NCI-H446 (cell line): ENCODE measurements at regions not wholly inside any gene's neighbourhood (a gene's known extent, or its start where the extent isn't known, plus 50 kb on each side); places are given as distances from the start of the nearest gene placed in this dataset.
A peak's percentile ranks its signal among the peaks of the same experiment; 100 is the strongest.

ENCODE experiments used
- DNase-seq, 2 experiments: peaks; one replicate each; lab custom pipeline; 2025; lab: John Stamatoyannopoulos, UW

DNA sequence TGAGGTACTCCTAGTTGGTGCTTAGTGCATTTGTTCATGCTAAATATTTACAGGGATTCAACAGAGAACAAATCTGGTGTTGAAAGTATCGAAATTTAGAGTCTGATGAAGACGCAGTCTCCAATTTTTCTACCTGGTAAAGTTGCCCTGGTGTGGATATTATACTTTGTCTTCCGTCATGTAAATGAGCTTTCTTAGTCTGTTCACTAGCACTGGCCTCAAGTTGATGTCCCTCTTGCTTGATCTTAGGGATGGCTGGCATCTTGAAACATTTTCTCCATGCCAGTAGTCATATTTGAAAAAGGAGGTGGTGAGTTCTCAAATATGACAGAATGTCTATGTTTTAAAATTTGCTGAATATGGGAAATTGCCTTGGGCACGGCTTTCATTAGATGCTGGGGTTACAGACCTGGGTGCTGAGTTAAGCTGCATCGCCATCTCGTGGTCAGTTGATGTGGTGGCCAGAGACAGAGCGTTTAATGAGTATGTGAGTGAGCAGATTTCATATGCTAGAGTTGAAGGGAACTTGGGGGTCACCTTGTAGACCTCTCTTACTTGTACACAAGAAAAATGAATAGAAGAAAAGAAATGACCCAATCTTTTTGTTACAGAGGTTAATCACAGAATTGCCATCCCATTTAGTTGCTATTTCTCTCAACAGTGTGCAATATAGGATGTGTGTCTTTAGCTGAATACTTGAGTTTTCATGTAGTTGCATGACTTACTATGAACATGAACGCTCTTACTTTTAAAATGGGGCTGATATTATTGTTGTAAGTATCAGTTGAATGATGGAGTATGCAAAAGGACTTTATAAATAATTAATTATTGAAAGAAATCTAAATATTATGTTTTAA lies 172.8 kb upstream of the DCN start:
- peak; percentile 60 to 79 for DNase-seq

DNA sequence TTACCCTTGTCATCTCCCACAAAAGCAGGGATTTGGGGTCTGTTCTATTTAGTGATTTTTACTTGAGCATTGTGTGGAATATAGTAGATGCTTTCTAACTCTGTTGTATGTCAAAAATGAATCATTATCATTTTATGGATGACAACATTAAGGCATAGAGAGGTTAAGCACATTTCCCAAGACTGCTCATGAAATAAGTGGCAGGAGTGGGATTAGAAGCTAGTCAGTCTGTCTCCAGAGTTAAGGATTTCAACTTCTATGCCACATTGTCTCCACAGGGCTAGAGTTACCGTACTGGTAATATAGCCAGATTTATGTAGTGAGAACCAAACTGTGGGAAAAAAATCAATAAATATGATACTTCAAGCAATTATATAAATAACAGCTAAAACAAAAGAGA lies 170.6 kb upstream of the DCN start:
- no peak for DNase-seq

DNA sequence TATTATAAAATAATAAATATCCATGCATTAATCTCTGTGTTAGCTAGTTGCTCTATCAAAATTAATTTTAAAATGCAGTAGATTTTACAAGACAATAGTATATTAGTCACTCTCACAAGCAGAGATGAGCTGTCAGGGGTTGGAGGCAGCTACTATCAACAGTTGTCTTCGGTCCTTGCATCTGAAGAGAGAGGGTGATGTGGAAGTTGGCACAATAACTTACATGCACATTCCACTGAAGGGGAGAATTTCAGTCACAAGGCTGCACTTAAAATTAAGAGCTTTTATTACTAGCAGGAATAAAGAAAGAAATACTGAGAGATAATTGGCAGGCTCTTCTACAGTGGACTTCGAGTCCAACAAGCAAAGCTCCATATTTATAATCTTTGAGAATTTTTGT lies 166.9 kb upstream of the DCN start:
- no peak for DNase-seq

DNA sequence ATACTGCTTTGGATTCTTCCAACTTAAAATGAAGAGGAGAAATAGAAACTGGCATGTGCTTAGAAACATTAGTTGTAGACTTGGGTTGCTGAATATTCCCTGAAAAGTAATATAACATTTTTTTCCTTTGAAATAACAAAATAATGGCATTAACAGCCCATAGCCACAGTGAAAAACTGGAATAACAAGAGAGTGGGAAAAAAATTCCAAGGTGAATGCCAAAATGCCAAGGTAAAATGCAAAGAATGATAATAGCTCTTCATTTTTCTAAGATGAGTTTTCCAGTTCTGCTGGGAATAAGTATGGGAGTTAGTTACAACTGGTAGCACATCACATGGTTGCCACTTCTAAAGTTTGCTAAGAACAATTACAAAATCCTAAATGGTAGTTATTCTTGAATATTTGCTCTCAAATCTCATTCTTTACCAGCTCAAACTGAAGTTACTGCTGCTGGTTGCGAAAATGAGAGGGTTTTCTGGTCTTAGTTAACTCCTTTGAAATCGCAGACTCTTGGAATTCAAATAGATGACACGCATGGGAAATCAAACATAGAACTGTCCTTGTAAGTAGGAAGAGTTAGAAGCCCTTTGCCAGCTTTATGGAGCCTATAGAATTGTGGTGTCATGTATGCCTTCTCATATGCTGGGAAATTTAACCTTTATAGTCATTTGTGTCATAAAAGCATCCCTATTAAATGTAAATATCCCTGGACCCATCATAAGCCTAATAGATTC lies 165.0 kb upstream of the DCN start:
- no peak for DNase-seq

DNA sequence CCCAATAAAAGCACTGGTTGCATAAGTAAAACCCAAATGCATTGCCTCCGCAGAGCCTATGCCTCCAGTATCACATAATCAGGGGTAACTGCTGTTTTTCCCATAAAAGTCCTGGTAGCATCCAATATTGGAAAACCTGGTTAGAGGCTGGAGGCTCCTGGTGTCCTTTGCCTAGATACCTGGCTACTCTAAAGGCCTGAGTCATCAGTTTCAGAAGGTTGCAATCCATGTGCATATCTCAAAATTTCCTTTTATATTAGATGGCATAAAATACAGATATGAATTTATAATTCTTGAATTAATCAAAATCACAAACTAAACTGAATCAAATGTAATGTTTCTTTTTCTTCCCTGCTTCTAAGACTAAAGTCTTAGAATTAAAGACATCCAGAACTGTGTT lies 164.2 kb upstream of the DCN start:
- DNase-seq, result no peak

DNA sequence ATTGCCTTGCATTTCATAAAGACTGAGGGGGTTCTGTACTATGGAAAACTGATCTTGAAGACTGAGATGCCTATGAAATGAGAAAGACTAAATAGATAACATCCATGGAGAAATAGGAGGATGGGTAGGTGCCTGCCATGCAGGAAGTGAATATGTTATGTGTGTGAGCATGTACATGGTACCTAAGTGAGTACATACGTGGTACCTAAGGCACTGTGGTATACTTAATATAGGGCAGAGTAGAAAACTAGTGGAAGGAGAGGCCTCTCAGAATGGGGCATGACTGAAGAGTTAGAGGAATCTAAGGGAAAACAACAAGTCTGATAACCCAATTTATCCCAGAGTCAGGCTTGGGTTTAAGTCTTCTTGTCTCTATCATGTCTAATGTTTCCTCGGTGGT lies 161.8 kb upstream of the DCN start:
- no peak for DNase-seq

DNA sequence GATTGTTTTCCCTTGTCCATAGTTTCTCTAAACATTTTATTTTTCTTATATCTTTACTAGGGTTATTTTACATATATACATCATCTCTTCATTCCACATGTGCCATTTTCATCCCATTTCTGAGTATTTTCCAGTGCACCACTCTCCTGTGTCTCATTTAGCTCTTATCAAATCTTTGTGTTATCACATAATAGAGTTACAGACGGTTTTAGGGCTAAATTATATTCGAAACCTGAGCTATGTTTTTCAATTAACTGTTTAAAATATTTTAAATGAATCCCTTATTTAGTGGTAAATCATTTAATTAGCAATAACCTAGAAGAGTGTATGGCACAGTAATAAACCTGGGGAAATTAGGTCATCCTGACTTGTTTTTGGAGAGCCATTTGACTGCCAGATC lies 160.4 kb upstream of the DCN start:
- no peak for DNase-seq

DNA sequence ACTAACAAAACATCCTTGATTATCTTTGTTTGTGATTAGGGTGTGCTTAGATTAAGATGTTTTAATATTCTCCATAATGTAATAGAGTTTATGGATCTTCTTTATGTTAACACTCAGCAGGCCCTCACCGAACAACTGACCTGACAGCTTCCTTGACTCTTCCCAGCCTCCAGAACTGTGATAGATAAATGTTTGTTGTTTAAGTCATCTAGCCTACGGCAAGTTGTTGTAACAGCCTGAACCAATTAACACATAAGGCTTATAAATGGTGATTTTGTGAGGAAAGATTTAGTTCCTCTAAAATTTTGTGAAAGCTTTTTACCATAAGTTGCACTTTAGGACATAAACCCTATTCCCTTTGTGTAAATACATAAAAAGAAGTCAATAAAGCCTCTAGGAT lies 156.5 kb upstream of the DCN start:
- no peak for DNase-seq

DNA sequence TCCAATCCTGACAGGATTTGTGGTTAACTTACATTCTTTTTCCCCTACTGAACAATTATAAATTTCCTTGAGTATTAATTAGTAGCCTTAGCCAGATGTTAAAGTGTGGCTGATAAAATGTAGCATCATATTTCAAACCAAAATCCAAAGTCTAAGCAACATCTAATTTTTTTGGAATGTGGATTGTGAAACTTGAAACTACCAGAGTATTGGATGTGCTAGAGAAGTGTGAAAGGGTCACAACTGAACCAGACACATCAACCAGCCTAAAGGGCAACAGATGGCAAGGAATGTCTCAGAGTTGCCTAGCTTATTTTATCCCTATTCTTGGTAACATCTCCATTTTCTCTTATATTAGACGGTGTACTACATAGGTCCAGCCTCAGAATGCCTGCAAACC lies 153.1 kb upstream of the DCN start:
- no peak for DNase-seq

DNA sequence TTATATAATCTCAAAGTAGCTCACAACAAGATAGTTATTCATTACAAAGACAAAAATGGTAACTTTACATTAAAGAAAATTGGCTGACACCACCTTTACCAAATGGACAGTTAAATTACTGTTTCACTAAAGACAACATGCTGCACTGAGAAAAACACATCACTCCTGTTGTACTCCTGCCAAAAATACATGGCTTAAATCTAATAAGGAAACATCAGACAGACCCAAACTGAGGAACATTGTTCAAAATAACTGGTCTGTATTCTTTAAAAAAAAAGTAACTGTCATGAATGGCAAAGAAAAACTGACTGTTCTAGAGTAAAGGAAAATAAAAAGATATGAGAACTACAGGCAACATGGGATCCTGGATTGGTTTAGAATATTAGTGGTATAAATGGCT lies 151.3 kb upstream of the DCN start:
- DNase-seq, result no peak

DNA sequence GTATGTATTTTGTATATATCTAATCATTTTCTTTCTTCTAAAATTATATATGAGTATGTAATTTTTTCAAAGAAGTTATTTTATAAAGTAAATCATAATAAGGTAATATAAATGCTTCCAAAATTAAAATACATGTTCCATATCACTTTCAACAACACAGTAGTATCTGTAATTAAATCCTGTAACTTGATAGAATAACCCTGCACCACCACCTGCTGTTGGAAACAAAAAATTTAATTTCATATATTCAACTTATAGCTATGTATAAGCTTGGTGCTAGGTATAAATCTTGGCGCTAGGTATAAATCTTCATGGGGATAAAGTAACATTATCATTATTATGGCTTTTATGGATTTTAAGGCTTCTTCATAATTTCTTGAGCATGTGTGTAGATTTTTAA lies 149.7 kb upstream of the DCN start:
- no peak for DNase-seq

DNA sequence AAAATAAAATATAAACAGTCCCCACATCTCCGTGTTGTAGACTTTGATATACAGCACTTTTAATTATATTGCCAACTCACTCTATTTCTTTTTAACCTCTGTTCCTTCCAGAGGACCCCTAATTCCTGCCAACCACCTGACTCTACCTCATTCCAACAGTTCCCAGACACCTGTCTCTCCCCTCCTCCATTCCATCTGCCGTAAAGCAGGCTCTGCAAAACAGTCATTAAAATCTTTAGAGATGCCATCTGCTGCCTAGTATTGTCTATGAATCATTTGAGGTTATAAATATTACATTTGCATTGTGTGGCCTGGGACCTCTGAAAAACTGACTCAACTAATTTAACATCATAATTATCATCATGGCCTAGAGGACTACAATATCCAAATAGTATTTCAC lies 148.8 kb upstream of the DCN start:
- peak in 1 of 2 experiments; percentile 49 for DNase-seq

DNA sequence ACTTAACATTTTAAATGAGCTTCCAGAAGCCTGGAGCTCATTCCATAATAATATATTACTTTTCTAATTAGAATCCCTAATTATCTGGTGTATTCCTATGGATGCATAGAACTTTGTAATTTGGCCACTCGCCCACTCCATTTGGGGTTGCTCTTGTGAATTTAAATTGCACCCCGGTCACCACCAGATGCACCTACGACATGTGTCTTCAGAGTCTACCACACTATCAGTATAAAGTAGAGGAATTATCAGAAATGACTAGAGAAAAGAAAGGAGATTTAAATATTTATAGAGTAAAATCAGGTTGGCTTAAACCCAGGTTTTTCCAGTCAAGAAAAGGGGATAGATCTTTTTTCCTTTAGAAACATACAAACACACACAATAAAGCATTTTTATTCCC lies 145.8 kb upstream of the DCN start:
- DNase-seq, result no peak

DNA sequence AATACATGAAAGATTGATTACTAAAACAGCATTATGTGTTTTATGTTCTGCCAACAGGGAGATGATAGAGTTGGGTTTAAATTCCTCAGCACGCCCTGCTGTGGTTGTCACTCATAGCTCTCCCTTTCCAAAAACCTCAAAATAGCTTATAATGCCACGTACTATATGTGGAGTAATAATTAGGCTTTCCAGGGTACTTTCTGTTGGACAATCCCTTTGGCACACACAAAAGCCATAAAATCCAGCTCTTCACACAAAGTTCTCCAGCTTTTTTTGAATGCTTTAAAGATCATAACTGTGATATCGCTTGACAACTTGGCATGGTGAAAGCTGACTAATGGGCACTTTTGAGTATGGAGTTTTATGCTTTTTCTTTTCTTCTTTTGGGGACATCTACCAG lies 145.3 kb upstream of the DCN start:
- no peak for DNase-seq

DNA sequence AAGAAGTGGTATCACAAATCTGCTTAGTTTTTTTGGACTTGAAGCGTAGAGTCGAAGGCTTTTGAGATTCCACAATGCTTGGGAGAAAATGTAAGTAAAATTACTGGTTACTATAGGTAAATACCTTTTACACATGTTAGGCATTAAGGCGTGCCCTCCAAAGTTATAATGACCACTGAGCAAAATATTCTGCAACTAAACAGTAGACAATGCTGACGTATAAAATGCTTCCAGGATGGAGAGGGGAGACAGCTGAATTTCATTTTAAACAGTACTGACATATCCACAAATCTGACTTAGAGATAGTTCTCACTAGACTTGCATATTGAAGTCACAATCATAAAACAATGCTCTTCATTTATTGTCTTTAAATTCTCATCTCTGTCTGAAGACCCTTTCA lies 144.5 kb upstream of the DCN start:
- no peak for DNase-seq

DNA sequence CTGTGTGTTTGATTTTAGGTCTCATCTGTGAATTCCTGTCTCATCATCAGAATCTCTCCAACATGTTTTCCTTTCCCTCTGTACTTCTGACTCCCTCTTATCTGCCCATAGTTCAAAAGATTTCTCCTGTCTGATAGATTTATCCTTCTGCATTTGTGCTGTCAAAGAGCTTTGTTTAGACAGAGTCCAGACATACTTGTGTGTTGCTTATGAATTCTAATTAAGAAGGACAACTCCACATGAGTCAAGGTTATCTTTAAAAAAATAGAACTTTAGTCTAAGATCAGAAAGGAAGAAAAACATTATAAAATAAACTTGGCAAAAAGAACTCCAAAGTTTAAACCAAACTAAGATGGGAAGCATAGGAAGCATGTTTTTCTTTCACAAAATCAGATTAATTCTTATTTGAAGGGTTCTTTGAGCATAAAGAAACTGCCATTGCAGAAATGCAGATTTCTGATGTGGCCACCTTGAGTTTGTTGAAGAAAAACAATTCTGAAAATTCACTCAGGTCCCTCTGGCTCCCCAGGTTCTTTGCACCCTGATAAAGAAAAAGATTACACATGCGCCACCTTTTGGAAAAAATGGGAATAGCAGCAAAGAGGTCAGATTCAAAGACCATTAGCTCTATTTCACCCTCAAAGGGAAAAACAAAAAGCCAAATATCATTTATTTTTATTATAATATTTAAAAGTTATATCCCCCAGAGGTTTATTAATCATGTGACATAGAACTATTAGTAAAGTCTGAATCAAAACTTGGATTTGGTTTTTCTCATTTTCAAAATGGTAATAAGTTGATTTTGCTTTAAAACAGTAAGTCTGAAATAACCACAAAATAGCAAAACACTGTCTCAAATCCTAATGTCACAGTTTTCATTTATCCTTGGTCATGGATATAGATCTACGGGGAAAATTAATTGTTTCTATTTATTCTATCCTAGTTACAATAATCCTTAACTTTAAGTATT lies 143.7 kb upstream of the DCN start:
- DNase-seq, result peak; percentile 31 to 75

DNA sequence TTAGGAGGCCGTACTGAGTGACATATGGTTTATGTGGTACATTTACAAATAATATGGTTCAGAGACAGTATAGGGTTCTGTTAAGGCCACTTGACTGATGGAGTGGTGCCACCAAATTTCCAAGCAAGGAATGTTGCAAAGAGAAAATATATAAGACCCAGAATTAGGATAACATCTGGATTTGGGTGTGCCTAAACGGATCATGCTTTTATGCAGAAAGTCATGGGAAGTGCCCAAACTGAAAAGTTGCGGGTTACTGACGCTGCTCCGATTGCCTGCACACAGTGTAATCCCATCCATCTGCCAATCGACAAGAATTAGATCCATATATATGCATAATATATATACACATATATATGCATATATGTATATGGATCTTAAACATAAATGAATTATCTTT lies 138.4 kb upstream of the DCN start:
- no peak for DNase-seq

DNA sequence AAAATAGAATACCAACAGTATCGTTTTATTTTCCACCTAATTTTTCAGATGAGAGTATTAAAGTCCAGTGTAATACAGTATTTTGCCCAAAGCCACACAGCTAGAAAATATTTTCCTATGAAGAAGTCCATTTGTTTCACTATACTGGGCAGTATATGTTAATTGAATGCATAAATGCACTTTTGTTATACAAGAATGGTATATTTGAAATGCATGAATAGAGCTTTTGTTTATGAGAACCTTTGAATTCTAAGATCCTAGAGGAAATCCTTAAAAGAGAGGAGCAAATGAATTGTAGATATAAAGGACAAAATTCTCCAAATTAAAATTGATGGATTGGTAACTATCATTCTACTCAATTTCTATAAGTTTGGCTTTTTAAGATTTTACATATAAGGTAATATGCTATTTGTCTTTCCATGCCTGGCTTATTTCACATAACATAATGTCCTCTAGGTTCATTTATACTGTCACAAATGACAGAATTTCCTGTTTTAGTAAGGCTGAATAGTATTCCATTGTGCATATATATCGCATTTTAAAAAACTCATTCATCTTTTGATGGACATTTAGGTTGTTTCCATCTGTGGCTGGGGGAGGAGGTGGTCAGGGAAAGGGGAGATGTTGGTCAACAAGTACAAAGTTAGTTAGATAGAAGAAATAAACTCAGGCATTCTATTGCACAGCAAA lies 136.6 kb upstream of the DCN start:
- no peak for DNase-seq

DNA sequence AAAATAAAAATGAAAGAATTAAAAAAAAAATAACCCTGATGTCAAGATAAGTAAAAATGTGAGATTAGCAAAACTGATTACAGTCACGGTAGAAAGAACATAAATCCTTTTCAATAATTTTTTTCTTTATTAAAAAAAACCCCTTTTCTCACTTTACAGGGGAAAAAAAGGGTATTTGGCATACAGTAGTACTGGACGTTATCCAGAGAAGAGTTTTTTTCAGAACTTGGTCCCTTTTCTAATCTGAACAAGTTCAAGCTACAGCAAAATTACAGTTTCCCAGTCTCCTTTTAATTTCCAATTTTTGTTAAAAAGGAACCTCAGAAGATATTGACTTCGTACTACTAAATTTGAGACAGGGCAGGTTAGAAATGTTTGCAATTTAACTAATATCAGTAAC lies 134.7 kb upstream of the DCN start:
- DNase-seq, result no peak

DNA sequence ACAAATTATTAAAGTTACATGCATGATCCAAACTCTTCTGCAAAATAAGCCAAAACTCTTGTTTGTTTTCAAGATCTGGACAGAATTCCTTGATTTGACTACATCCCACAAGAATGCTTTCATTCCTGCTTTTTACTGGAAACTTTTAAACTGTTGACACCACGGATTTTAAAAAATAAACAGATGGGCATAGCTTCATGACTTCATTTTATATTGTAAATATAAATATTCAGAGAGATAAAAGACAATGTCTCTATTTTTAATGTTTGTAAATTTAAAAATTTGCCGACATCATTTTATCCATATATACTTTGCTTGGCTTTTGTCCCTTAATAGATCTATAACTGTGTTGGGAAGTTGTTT lies 134.3 kb upstream of the DCN start:
- DNase-seq, result no peak

DNA sequence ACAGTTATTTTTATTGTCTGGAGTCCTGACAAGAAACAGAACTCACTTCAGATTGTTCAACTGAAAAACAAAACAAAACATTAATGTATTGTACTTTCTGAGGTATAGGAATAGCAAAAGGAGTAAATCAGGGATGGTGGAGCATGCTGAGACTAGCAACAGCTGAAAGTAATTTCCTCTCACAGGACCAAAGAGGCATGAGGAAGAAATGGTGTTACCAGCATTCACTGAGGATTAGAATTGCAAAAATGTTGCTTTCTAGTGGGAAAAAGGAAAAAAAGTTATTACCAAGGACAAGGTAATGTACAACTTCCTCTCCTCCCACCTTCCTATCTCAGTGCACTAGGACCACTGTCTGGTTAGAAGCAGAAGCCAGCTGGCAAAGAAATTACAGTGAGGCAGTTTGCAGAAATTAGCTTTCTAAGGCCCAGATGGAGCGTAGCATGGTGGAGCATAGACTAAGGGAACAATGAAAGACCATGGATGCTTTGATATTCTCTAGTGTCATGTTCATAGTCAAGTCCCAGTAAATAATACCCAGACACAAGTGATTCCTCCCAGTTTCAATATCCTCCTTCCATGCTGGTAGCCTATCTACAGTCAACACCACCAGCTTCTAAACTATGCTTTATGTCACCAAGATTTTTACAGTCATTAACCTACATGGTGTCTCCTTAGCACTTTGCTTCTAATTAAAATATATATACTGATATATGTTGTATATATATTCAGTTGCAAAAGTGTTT lies 133.7 kb upstream of the DCN start:
- DNase-seq, result peak in 1 of 2 experiments; percentile 47
